NCI-H748 treated with DMSO at 0.1 percent for 48 hours (cell line): ENCODE measurements at regions not wholly inside any gene's neighbourhood (a gene's known extent, or its start where the extent isn't known, plus 50 kb on each side); places are given as distances from the start of the nearest gene placed in this dataset.
A peak's percentile ranks its signal among the peaks of the same experiment; 100 is the strongest.
"Not testable (repeated sequence)": the region's sequence is repeated elsewhere in the genome, so short reads cannot be mapped to it uniquely, and the experiment has no call there.

ENCODE experiments used
- DNase-seq: peaks from one replicate; lab custom pipeline; 2025; lab: John Stamatoyannopoulos, UW

GRCh38 chr5:91315701-91316100 lies 67.4 kb downstream of the ARRDC3 start:
- no peak for DNase-seq

GRCh38 chr5:91313757-91314673 lies 69.1 kb downstream of the ARRDC3 start:
- peak; percentile 92 for DNase-seq

- DNase-seq, result no peak
Measured at GRCh38 chr5:91312698-91313097, 70.4 kb downstream of the ARRDC3 start.

GRCh38 chr5:91311697-91312501 lies 71.2 kb downstream of the ARRDC3 start:
- DNase-seq, result no peak

GRCh38 chr5:91311168-91311696 lies 71.9 kb downstream of the ARRDC3 start:
- DNase-seq, result no peak

GRCh38 chr5:91308157-91308556 lies 75.0 kb downstream of the ARRDC3 start:
- not testable (repeated sequence) for DNase-seq

- no peak for DNase-seq
Measured at GRCh38 chr5:91307048-91307447, 76.1 kb downstream of the ARRDC3 start.

GRCh38 chr5:91306497-91306896 lies 76.6 kb downstream of the ARRDC3 start:
- DNase-seq, result no peak

GRCh38 chr5:91305640-91306039 lies 77.5 kb downstream of the ARRDC3 start:
- DNase-seq, result no peak

- DNase-seq, result not testable (repeated sequence)
Measured at GRCh38 chr5:91304015-91304414, 79.1 kb downstream of the ARRDC3 start.

- no peak for DNase-seq
Measured at GRCh38 chr5:91302958-91303357, 80.2 kb downstream of the ARRDC3 start.

- DNase-seq, result no peak
Measured at GRCh38 chr5:91302305-91302704, 80.8 kb downstream of the ARRDC3 start.

GRCh38 chr5:91301106-91301846 lies 81.8 kb downstream of the ARRDC3 start:
- no peak for DNase-seq

- DNase-seq, result no peak
Measured at GRCh38 chr5:91297994-91298393, 85.1 kb downstream of the ARRDC3 start.

- DNase-seq, result no peak
Measured at GRCh38 chr5:91296674-91297143, 86.4 kb downstream of the ARRDC3 start.

- not testable (repeated sequence) for DNase-seq
Measured at GRCh38 chr5:91296102-91296501, 87.0 kb downstream of the ARRDC3 start.

- no peak for DNase-seq
Measured at GRCh38 chr5:91293131-91293530, 90.0 kb downstream of the ARRDC3 start.

GRCh38 chr5:91291628-91292569 lies 91.2 kb downstream of the ARRDC3 start:
- DNase-seq, result no peak

GRCh38 chr5:91288118-91288916 lies 94.8 kb downstream of the ARRDC3 start:
- no peak for DNase-seq

GRCh38 chr5:91285062-91285461 lies 98.1 kb downstream of the ARRDC3 start:
- not testable (repeated sequence) for DNase-seq
